Mesenchymal stem cell (in vitro differentiated cells and primary cell): ENCODE measurements at regions not wholly inside any gene's neighbourhood (a gene's known extent, or its start where the extent isn't known, plus 50 kb on each side); places are given as distances from the start of the nearest gene placed in this dataset.

Source experiments
- DNase-seq: peaks from one replicate; pipeline ENCODE4 v3.0.0-alpha.2; 2013
- H2AFZ ChIP-seq: one replicate; pipeline ENCODE4 v1.6.1; 2013; ENCODE audit warnings: low read depth, mild to moderate bottlenecking, control low read depth, inconsistent platforms, low read length, moderate library complexity
- H2AK5ac ChIP-seq: 2 replicates; pipeline ENCODE4 v1.6.1; 2013; ENCODE audit warnings: low read length, moderate library complexity, mild to moderate bottlenecking, inconsistent platforms; ENCODE audit not compliant: severe bottlenecking
- H2BK120ac ChIP-seq: one replicate; pipeline ENCODE4 v1.6.1; 2013; ENCODE audit warnings: low read depth, mild to moderate bottlenecking, inconsistent platforms, low read length, moderate library complexity
- H2BK12ac ChIP-seq, 2 experiments: one replicate each; pipeline ENCODE4 v1.6.1; 2013; ENCODE audit warnings: inconsistent platforms in 2 of 2, low read length in 2 of 2, mild to moderate bottlenecking in 2 of 2, moderate library complexity in 2 of 2, control low read depth in 1 of 2
- H2BK15ac ChIP-seq: one replicate; pipeline ENCODE4 v1.6.1; 2013; ENCODE audit warnings: mild to moderate bottlenecking, low read depth, inconsistent platforms; ENCODE audit not compliant: poor library complexity, severe bottlenecking
- H2BK5ac ChIP-seq: 2 replicates; pipeline ENCODE4 v1.6.1; 2013; ENCODE audit warnings: low read depth, mild to moderate bottlenecking, low read length, control low read depth, inconsistent platforms; ENCODE audit not compliant: poor library complexity, severe bottlenecking
- H3K14ac ChIP-seq, 2 experiments: one replicate each; pipeline ENCODE4 v1.6.1; 2013; ENCODE audit warnings: inconsistent platforms in 2 of 2, low read length in 2 of 2, control low read depth in 1 of 2, mild to moderate bottlenecking in 1 of 2, moderate library complexity in 1 of 2
- H3K18ac ChIP-seq, 2 experiments: one replicate each; pipeline ENCODE4 v1.6.1; 2013; ENCODE audit warnings: inconsistent platforms in 2 of 2, low read length in 2 of 2, control low read depth in 1 of 2, low read depth in 1 of 2, mild to moderate bottlenecking in 1 of 2
- H3K23ac ChIP-seq, 2 experiments: one replicate each; pipeline ENCODE4 v1.6.1; 2013; ENCODE audit warnings: inconsistent platforms in 2 of 2, low read length in 2 of 2, mild to moderate bottlenecking in 2 of 2, moderate library complexity in 2 of 2, control low read depth in 1 of 2
- H3K27ac ChIP-seq: 2 replicates; pipeline ENCODE4 v1.5.1; 2013; ENCODE audit warnings: mild to moderate bottlenecking, moderate library complexity, low read length, control low read depth, inconsistent platforms; ENCODE audit not compliant: poor library complexity, severe bottlenecking
- H3K27me3 ChIP-seq, 2 experiments: 2 replicates each; pipeline versions ENCODE4 v1.6.1 to v1.7.0; 2013; ENCODE audit warnings: low read length in 2 of 2, mild to moderate bottlenecking in 2 of 2, moderate library complexity in 2 of 2, control low read depth in 1 of 2, inconsistent platforms in 1 of 2; ENCODE audit not compliant: control insufficient read depth in 1 of 2, insufficient read depth in 1 of 2
- H3K36me3 ChIP-seq, 2 experiments: 2 replicates each; pipeline versions ENCODE4 v1.6.1 to v1.7.0; 2013; ENCODE audit warnings: low read length in 2 of 2, control low read depth in 1 of 2, inconsistent platforms in 1 of 2, low read depth in 1 of 2, mild to moderate bottlenecking in 1 of 2; ENCODE audit not compliant: insufficient read depth in 2 of 2, control insufficient read depth in 1 of 2
- H3K4ac ChIP-seq, 2 experiments: one replicate each; pipeline ENCODE4 v1.6.1; 2013; ENCODE audit warnings: inconsistent platforms in 2 of 2, low read length in 2 of 2, mild to moderate bottlenecking in 2 of 2, moderate library complexity in 2 of 2, control low read depth in 1 of 2, low read depth in 1 of 2
- H3K4me1 ChIP-seq: 2 replicates; pipeline ENCODE4 v1.6.1; 2013; ENCODE audit warnings: low read depth, low read length, control low read depth; ENCODE audit not compliant: control insufficient read depth, insufficient read depth
- H3K4me2 ChIP-seq: 2 replicates; pipeline ENCODE4 v1.6.1; 2013; ENCODE audit warnings: low read length, mild to moderate bottlenecking, inconsistent platforms; ENCODE audit not compliant: poor library complexity, severe bottlenecking
- H3K4me3 ChIP-seq, 2 experiments: 2 replicates each; pipeline versions ENCODE4 v1.5.1 to v1.7.0; 2013; ENCODE audit warnings: low read length in 2 of 2, mild to moderate bottlenecking in 2 of 2, control low read depth in 1 of 2, low read depth in 1 of 2; ENCODE audit not compliant: insufficient read depth in 1 of 2
- H3K79me1 ChIP-seq: replicated peaks from 2 replicates; pipeline ENCODE4 v1.6.1; 2013; ENCODE audit warnings: mild to moderate bottlenecking, control low read depth, low read length, inconsistent platforms; ENCODE audit not compliant: poor library complexity, severe bottlenecking
- H3K9ac ChIP-seq: 2 replicates; pipeline ENCODE4 v1.7.0; 2013; ENCODE audit warnings: mild to moderate bottlenecking, low read length, moderate library complexity
- H3K9me3 ChIP-seq: 2 replicates; pipeline ENCODE4 v1.7.0; 2013; ENCODE audit warnings: mild to moderate bottlenecking, low read length; ENCODE audit not compliant: control insufficient read depth
- H4K8ac ChIP-seq: one replicate; pipeline ENCODE4 v1.6.1; 2013; ENCODE audit warnings: inconsistent platforms, mild to moderate bottlenecking, low read length, moderate library complexity
- H4K91ac ChIP-seq: one replicate; pipeline ENCODE4 v1.6.1; 2013; ENCODE audit warnings: mild to moderate bottlenecking, low read length, inconsistent platforms
- WGBS: methylation state at CpG from one replicate; pipeline ENCODE4 v1.1.7; 2013; ENCODE audit warnings: mixed read lengths; 5-methylcytosine and 5-hydroxymethylcytosine counted together

- no peak for DNase-seq
- no peak overlapping the region for H3K4me2 ChIP-seq
- no peak overlapping the region for H3K23ac ChIP-seq
- H2BK15ac ChIP-seq, result no peak overlapping the region
- H4K8ac ChIP-seq, result no peak overlapping the region
- no peak overlapping the region for H4K91ac ChIP-seq
- no peaks in the 10 kb centered on the region for H3K4me1 ChIP-seq
- H2BK120ac ChIP-seq, result no peak overlapping the region
- no peak overlapping the region for H2AK5ac ChIP-seq
- H3K4ac ChIP-seq, result no peak overlapping the region
- WGBS, result 75% methylated on average over 7 of the region's 7 CpGs
- no peak overlapping the region for H3K9ac ChIP-seq
- H3K27ac ChIP-seq, result no peak overlapping the region
- H3K18ac ChIP-seq, result no peak overlapping the region
- no peak overlapping the region for H2AFZ ChIP-seq
- H3K27me3 ChIP-seq, result no peaks in the 10 kb centered on the region
- H3K79me1 ChIP-seq, result no peaks in the 10 kb centered on the region
- no peak overlapping the region for H3K4me3 ChIP-seq
- no peak overlapping the region for H2BK12ac ChIP-seq
- no peak overlapping the region for H2BK5ac ChIP-seq
- no peak overlapping the region for H3K14ac ChIP-seq
- peaks cover 4% of the 10 kb centered on the region for H3K9me3 ChIP-seq
- no peaks in the 10 kb centered on the region for H3K36me3 ChIP-seq
These were observed 227.4 kb upstream of the SP4 start for GRCh38 chr7:21200503-21200902.

- H2BK15ac ChIP-seq, result no peak overlapping the region
- H2BK5ac ChIP-seq, result no peak overlapping the region
- no peak overlapping the region for H3K18ac ChIP-seq
- no peak overlapping the region for H4K8ac ChIP-seq
- H3K4me3 ChIP-seq, result no peak overlapping the region
- no peaks in the 10 kb centered on the region for H3K36me3 ChIP-seq
- no peaks in the 10 kb centered on the region for H3K4me1 ChIP-seq
- H3K27me3 ChIP-seq, result no peaks in the 10 kb centered on the region
- H3K23ac ChIP-seq, result no peak overlapping the region
- no peak overlapping the region for H4K91ac ChIP-seq
- H2BK120ac ChIP-seq, result no peak overlapping the region
- no peak overlapping the region for H3K27ac ChIP-seq
- no peaks in the 10 kb centered on the region for H3K79me1 ChIP-seq
- H2AK5ac ChIP-seq, result no peak overlapping the region
- H2AFZ ChIP-seq, result no peak overlapping the region
- DNase-seq, result no peak
- no peak overlapping the region for H3K14ac ChIP-seq
- H3K4me2 ChIP-seq, result no peak overlapping the region
- no peak overlapping the region for H3K4ac ChIP-seq
- H2BK12ac ChIP-seq, result no peak overlapping the region
- no CpG with 5 or more reads among the region's 1 CpG for WGBS
- no peaks in the 10 kb centered on the region for H3K9me3 ChIP-seq
- no peak overlapping the region for H3K9ac ChIP-seq
These were observed 213.2 kb upstream of the SP4 start for GRCh38 chr7:21214657-21215056.

GRCh38 chr7:21215307-21215706 lies 212.6 kb upstream of the SP4 start:
- WGBS, result no CpG with 5 or more reads among the region's 1 CpG
- no peak overlapping the region for H4K8ac ChIP-seq

GRCh38 chr7:21217365-21217764 lies 210.5 kb upstream of the SP4 start:
- Histone ChIP-seq H3K79me1 (no peaks in the 10 kb centered on the region), H3K23ac (no peak overlapping the region), H4K8ac (no peak overlapping the region), H3K4me1 (no peaks in the 10 kb centered on the region), H3K18ac (no peak overlapping the region), H2AK5ac (no peak overlapping the region), H2BK120ac (no peak overlapping the region), H3K4me2 (no peak overlapping the region), H3K27me3 (no peaks in the 10 kb centered on the region), H3K9ac (no peak overlapping the region), H3K27ac (no peak overlapping the region), H3K14ac (no peak overlapping the region), H3K4ac (no peak overlapping the region), H3K36me3 (no peaks in the 10 kb centered on the region), H2BK12ac (no peak overlapping the region), H2BK15ac (no peak overlapping the region), H2AFZ (no peak overlapping the region), H3K4me3 (no peak overlapping the region), H4K91ac (no peak overlapping the region), H3K9me3 (no peaks in the 10 kb centered on the region), H2BK5ac (no peak overlapping the region)
- WGBS, result 0% methylated on average over 1 of the region's 1 CpG
- no peak for DNase-seq

More at GRCh38 chr7:21215307-21215706, 212.6 kb upstream of the SP4 start:
- H3K23ac ChIP-seq, result no peak overlapping the region
- no peak overlapping the region for H2BK12ac ChIP-seq
- no peaks in the 10 kb centered on the region for H3K27me3 ChIP-seq
- H3K79me1 ChIP-seq, result no peaks in the 10 kb centered on the region
- no peak overlapping the region for H3K9ac ChIP-seq
- no peak overlapping the region for H3K4me3 ChIP-seq
- no peak overlapping the region for H3K4me2 ChIP-seq
- no peak overlapping the region for H2AFZ ChIP-seq
- H2AK5ac ChIP-seq, result no peak overlapping the region
- H3K4me1 ChIP-seq, result no peaks in the 10 kb centered on the region
- H2BK120ac ChIP-seq, result no peak overlapping the region
- no peak for DNase-seq
- no peak overlapping the region for H3K4ac ChIP-seq
- H4K91ac ChIP-seq, result no peak overlapping the region
- H3K14ac ChIP-seq, result no peak overlapping the region
- no peak overlapping the region for H2BK15ac ChIP-seq
- no peak overlapping the region for H3K18ac ChIP-seq
- H2BK5ac ChIP-seq, result no peak overlapping the region
- H3K36me3 ChIP-seq, result no peaks in the 10 kb centered on the region
- no peaks in the 10 kb centered on the region for H3K9me3 ChIP-seq
- no peak overlapping the region for H3K27ac ChIP-seq
